HEK293 (cell line): ENCODE measurements at regions not wholly inside any gene's neighbourhood (a gene's known extent, or its start where the extent isn't known, plus 50 kb on each side); places are given as distances from the start of the nearest gene placed in this dataset.

ENCODE experiments used
- CTCF ChIA-PET: fragments of 350-600 bp; formaldehyde crosslinking; extraction: SDS; loops from one replicate; lab custom pipeline; 2021; ENCODE audit warnings: antibody characterized with exemption; lab: Yijun Ruan, JAX
- POLR2A ChIA-PET: fragments of 300-600 bp; formaldehyde crosslinking; extraction: SDS; loops from one replicate; lab custom pipeline; 2020; ENCODE audit warnings: antibody characterized with exemption, inconsistent platforms; lab: Yijun Ruan, JAX
- H3K27ac ChIP-seq: fragments of 200-500 bp; sonication (Bioruptor generic); 2 replicates; pipeline ENCODE4 v1.5.1; 2014; ENCODE audit warnings: low read depth, low read length, control low read depth, inconsistent platforms; ENCODE audit errors: extremely low read depth
- H3K36me3 ChIP-seq, 2 experiments: fragments of 200-500 bp in 1 of 2; sonication (Bioruptor generic) in 1 of 2; 1 replicate in 1 of 2; 2 replicates in 1 of 2; pipeline ENCODE4 v1.5.1; 2014 to 2017; ENCODE audit warnings: inconsistent platforms in 2 of 2, low read length in 2 of 2; ENCODE audit not compliant: control insufficient read depth in 2 of 2, insufficient read depth in 1 of 2
- H3K4me1 ChIP-seq: fragments of 200-500 bp; sonication (Bioruptor generic); 2 replicates; pipeline ENCODE4 v1.5.1; 2014; ENCODE audit warnings: mild to moderate bottlenecking, low read length, inconsistent platforms; ENCODE audit not compliant: control insufficient read depth, insufficient read depth
- H3K4me3 ChIP-seq: 2 replicates; pipeline ENCODE4 v1.5.1; 2011; ENCODE audit warnings: low read depth, mild to moderate bottlenecking, control low read depth, low read length, moderate library complexity
- H3K9me3 ChIP-seq: fragments of 200-500 bp; sonication (Bioruptor generic); 2 replicates; pipeline ENCODE4 v1.5.1; 2014; ENCODE audit warnings: low read depth, low read length, inconsistent platforms; ENCODE audit not compliant: control insufficient read depth, insufficient read depth
- BCL6B ChIP-seq: fragments of 450-650 bp; formaldehyde crosslinking; IDR thresholded peaks from 2 replicates; pipeline ENCODE4 v1.5.1; 2017; ENCODE audit warnings: missing biosample characterization, missing genetic modification characterization
- HOXC10 ChIP-seq: sonication (generic); formaldehyde crosslinking; IDR thresholded peaks from 2 replicates; pipeline ENCODE4 v1.8.1; 2023; ENCODE audit warnings: mild to moderate bottlenecking, missing genetic modification reagents
- KLF8 ChIP-seq: fragments of 450-650 bp; formaldehyde crosslinking; IDR thresholded peaks from 2 replicates; pipeline ENCODE4 v1.5.1; 2016; ENCODE audit warnings: missing biosample characterization, missing genetic modification characterization
- MEIS1 ChIP-seq: sonication (generic); formaldehyde crosslinking; IDR thresholded peaks from 2 replicates; pipeline ENCODE4 v1.8.1; 2022; ENCODE audit warnings: missing genetic modification reagents, mild to moderate bottlenecking, borderline replicate concordance
- MZF1 ChIP-seq: fragments of 450-650 bp; formaldehyde crosslinking; IDR thresholded peaks from 2 replicates; pipeline ENCODE4 v1.5.1; 2017; ENCODE audit warnings: missing biosample characterization, missing genetic modification characterization, borderline replicate concordance
- PRDM1 ChIP-seq: fragments of 450-650 bp; formaldehyde crosslinking; IDR thresholded peaks from 2 replicates; pipeline ENCODE4; 2016; ENCODE audit warnings: missing biosample characterization, missing genetic modification characterization
- SCRT1 ChIP-seq: fragments of 450-650 bp; formaldehyde crosslinking; IDR thresholded peaks from 2 replicates; pipeline ENCODE4 v1.5.1; 2016; ENCODE audit warnings: missing biosample characterization, missing genetic modification characterization, borderline replicate concordance
- SETDB1 ChIP-seq: IDR thresholded peaks from one replicate; pipeline ENCODE4 v1.6.1; 2017; ENCODE audit warnings: mild to moderate bottlenecking, low read length, moderate library complexity, mixed read lengths; ENCODE audit not compliant: insufficient read length
- ZBTB7A ChIP-seq: fragments of 450-650 bp; formaldehyde crosslinking; IDR thresholded peaks from 2 replicates; pipeline ENCODE4 v1.5.1; 2016; ENCODE audit warnings: low read depth, missing biosample characterization, missing genetic modification characterization
- ZBTB8A ChIP-seq: fragments of 450-650 bp; formaldehyde crosslinking; IDR thresholded peaks from 2 replicates; pipeline ENCODE4 v1.5.1; 2016; ENCODE audit warnings: missing biosample characterization, missing genetic modification characterization
- ZNF146 ChIP-seq: fragments of 450-650 bp; formaldehyde crosslinking; IDR thresholded peaks from 2 replicates; pipeline ENCODE4 v1.5.1; 2016; ENCODE audit warnings: missing biosample characterization, missing genetic modification characterization
- ZNF169 ChIP-seq: fragments of 450-650 bp; formaldehyde crosslinking; IDR thresholded peaks from 2 replicates; pipeline ENCODE4 v1.5.1; 2016; ENCODE audit warnings: missing biosample characterization, missing genetic modification characterization
- ZNF248 ChIP-seq: fragments of 450-650 bp; formaldehyde crosslinking; IDR thresholded peaks from 2 replicates; pipeline ENCODE4 v1.5.1; 2017; ENCODE audit warnings: missing biosample characterization, missing genetic modification characterization
- ZNF433 ChIP-seq: fragments of 450-650 bp; formaldehyde crosslinking; IDR thresholded peaks from 2 replicates; pipeline ENCODE4 v1.5.1; 2016; ENCODE audit warnings: missing biosample characterization, missing genetic modification characterization, low read depth
- ZNF473 ChIP-seq: fragments of 450-650 bp; formaldehyde crosslinking; IDR thresholded peaks from 2 replicates; pipeline ENCODE4 v1.5.1; 2017; ENCODE audit warnings: missing biosample characterization, missing genetic modification characterization
- ZNF514 ChIP-seq: fragments of 450-650 bp; formaldehyde crosslinking; IDR thresholded peaks from 2 replicates; pipeline ENCODE4 v1.5.1; 2016; ENCODE audit warnings: missing biosample characterization, missing genetic modification characterization
- ZNF529 ChIP-seq: fragments of 450-650 bp; formaldehyde crosslinking; IDR thresholded peaks from 2 replicates; pipeline ENCODE4 v1.5.1; 2017; ENCODE audit warnings: missing genetic modification characterization, missing biosample characterization; ENCODE audit not compliant: insufficient replicate concordance
- ZNF530 ChIP-seq: fragments of 450-650 bp; formaldehyde crosslinking; IDR thresholded peaks from 2 replicates; pipeline ENCODE4 v1.5.1; 2016; ENCODE audit warnings: low read depth, missing biosample characterization, missing genetic modification characterization
- ZNF544 ChIP-seq: fragments of 450-650 bp; formaldehyde crosslinking; IDR thresholded peaks from 2 replicates; pipeline ENCODE4 v1.5.0; 2017; ENCODE audit warnings: missing biosample characterization, missing genetic modification characterization
- ZNF692 ChIP-seq: fragments of 450-650 bp; formaldehyde crosslinking; IDR thresholded peaks from 2 replicates; pipeline ENCODE4 v1.5.1; 2016; ENCODE audit warnings: missing biosample characterization, missing genetic modification characterization
- ZNF768 ChIP-seq: fragments of 450-650 bp; formaldehyde crosslinking; IDR thresholded peaks from 2 replicates; pipeline ENCODE4 v1.5.1; 2018; ENCODE audit warnings: missing biosample characterization, mild to moderate bottlenecking, missing genetic modification characterization
- ZNF777 ChIP-seq: fragments of 450-650 bp; formaldehyde crosslinking; IDR thresholded peaks from 2 replicates; pipeline ENCODE4 v1.5.1; 2017; ENCODE audit warnings: missing biosample characterization, missing genetic modification characterization, borderline replicate concordance
- ZNF785 ChIP-seq: fragments of 450-650 bp; formaldehyde crosslinking; IDR thresholded peaks from 2 replicates; pipeline ENCODE4 v1.5.1; 2016; ENCODE audit warnings: missing biosample characterization, missing genetic modification characterization
- ZSCAN30 ChIP-seq: fragments of 450-650 bp; IDR thresholded peaks from 2 replicates; pipeline ENCODE4 v1.5.1; 2018; ENCODE audit warnings: missing biosample characterization, mild to moderate bottlenecking, missing genetic modification characterization, moderate library complexity
- TF ChIP-seq, protein P1 (sequence below): sonication (generic); formaldehyde crosslinking; IDR thresholded peaks from 2 replicates; pipeline ENCODE4 v1.8.1; 2022; ENCODE audit warnings: mild to moderate bottlenecking, moderate library complexity, missing genetic modification reagents
- TF ChIP-seq, protein P2 (sequence below): fragments of 450-650 bp; formaldehyde crosslinking; IDR thresholded peaks from 2 replicates; pipeline ENCODE4 v1.5.1; 2017; ENCODE audit warnings: missing biosample characterization, missing genetic modification characterization
- TF ChIP-seq, protein P3 (sequence below): fragments of 450-650 bp; formaldehyde crosslinking; IDR thresholded peaks from 2 replicates; pipeline ENCODE4 v1.5.1; 2016; ENCODE audit warnings: missing biosample characterization, missing genetic modification characterization

GRCh38 chr3:71906976-71907375 lies 122.0 kb upstream of the PROK2 start:
- H3K27ac ChIP-seq, result no peak overlapping the region
- H3K4me3 ChIP-seq, result no peak overlapping the region
- ChIA-PET POLR2A (no interaction called here), CTCF (interaction anchor here (0.7 kb wide), 1 partner anchor 46 kb away, joined by 3 read pairs; no protein-coding TSS in a partner anchor)
- H3K4me1 ChIP-seq, result no peaks in the 10 kb centered on the region
- TF ChIP-seq ZNF529 (tag by site-specific recombination), result no peak
- TF ChIP-seq ZNF530 (tag by site-specific recombination), result no peak
- TF ChIP-seq ZNF169, result no peak
- TF ChIP-seq PRDM1 (tag by site-specific recombination), result no peak
- TF ChIP-seq MZF1, result no peak
- no peak for TF ChIP-seq HOXC10 (CRISPR knock-in tag)
- no peak for TF ChIP-seq ZBTB8A (tag by site-specific recombination)
- TF ChIP-seq, protein P1, sequence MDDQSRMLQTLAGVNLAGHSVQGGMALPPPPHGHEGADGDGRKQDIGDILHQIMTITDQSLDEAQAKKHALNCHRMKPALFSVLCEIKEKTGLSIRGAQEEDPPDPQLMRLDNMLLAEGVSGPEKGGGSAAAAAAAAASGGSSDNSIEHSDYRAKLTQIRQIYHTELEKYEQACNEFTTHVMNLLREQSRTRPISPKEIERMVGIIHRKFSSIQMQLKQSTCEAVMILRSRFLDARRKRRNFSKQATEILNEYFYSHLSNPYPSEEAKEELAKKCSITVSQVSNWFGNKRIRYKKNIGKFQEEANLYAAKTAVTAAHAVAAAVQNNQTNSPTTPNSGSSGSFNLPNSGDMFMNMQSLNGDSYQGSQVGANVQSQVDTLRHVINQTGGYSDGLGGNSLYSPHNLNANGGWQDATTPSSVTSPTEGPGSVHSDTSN, result no peak
- TF ChIP-seq, protein P2, sequence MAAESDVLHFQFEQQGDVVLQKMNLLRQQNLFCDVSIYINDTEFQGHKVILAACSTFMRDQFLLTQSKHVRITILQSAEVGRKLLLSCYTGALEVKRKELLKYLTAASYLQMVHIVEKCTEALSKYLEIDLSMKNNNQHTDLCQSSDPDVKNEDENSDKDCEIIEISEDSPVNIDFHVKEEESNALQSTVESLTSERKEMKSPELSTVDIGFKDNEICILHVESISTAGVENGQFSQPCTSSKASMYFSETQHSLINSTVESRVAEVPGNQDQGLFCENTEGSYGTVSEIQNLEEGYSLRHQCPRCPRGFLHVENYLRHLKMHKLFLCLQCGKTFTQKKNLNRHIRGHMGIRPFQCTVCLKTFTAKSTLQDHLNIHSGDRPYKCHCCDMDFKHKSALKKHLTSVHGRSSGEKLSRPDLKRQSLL, result no peak
- TF ChIP-seq SCRT1, result no peak
- TF ChIP-seq, protein P3, sequence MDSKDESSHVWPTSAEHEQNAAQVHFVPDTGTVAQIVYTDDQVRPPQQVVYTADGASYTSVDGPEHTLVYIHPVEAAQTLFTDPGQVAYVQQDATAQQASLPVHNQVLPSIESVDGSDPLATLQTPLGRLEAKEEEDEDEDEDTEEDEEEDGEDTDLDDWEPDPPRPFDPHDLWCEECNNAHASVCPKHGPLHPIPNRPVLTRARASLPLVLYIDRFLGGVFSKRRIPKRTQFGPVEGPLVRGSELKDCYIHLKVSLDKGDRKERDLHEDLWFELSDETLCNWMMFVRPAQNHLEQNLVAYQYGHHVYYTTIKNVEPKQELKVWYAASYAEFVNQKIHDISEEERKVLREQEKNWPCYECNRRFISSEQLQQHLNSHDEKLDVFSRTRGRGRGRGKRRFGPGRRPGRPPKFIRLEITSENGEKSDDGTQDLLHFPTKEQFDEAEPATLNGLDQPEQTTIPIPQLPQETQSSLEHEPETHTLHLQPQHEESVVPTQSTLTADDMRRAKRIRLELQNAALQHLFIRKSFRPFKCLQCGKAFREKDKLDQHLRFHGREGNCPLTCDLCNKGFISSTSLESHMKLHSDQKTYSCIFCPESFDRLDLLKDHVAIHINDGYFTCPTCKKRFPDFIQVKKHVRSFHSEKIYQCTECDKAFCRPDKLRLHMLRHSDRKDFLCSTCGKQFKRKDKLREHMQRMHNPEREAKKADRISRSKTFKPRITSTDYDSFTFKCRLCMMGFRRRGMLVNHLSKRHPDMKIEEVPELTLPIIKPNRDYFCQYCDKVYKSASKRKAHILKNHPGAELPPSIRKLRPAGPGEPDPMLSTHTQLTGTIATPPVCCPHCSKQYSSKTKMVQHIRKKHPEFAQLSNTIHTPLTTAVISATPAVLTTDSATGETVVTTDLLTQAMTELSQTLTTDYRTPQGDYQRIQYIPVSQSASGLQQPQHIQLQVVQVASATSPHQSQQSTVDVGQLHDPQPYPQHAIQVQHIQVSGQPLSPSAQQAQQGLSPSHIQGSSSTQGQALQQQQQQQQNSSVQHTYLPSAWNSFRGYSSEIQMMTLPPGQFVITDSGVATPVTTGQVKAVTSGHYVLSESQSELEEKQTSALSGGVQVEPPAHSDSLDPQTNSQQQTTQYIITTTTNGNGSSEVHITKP, result no peak
- no peak for TF ChIP-seq ZNF146 (tag by site-specific recombination)
- no peak for TF ChIP-seq MEIS1 (CRISPR knock-in tag)
- no peak for TF ChIP-seq ZSCAN30 (tag by site-specific recombination)
- no peak for TF ChIP-seq ZBTB7A (tag by site-specific recombination)
- no peak for TF ChIP-seq ZNF473
- TF ChIP-seq ZNF785 (tag by site-specific recombination), result no peak
- H3K9me3 ChIP-seq, result no peaks in the 10 kb centered on the region
- H3K36me3 ChIP-seq, result no peaks in the 10 kb centered on the region

DNA sequence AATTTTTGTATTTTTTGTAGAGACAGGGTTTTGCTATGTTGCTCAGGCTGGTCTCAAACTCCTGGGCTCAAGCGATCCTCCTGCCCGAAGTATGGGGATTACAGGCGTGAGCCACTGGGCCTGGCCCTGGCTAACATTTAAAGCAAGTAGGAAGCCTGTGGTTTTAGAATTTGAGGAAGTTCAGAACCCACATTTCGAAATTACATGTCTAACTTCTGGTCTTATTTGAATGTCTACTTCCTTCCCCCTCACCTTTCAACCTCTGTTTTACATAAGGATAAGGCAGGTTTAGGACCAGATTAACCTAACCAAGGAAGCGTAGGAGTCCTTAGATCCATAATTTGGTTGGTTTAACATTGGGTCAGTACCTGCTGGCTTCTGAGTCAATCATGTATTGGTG lies 120.5 kb upstream of the PROK2 start:
- no peaks in the 10 kb centered on the region for H3K36me3 ChIP-seq
- no peak overlapping the region for H3K27ac ChIP-seq
- no peak overlapping the region for H3K4me3 ChIP-seq
- H3K9me3 ChIP-seq, result no peaks in the 10 kb centered on the region
- ChIA-PET POLR2A (no interaction called here), CTCF (interaction anchor here (0.6 to 0.9 kb wide), 3 partner anchors 17 to 30 kb away, joined by 3 to 7 read pairs (median 6); no protein-coding TSS in a partner anchor)
- H3K4me1 ChIP-seq, result no peaks in the 10 kb centered on the region
- TF ChIP-seq ZNF514 (tag by site-specific recombination) (no peak), ZBTB7A (tag by site-specific recombination) (no peak), BCL6B (tag by site-specific recombination) (no peak), ZNF777 (no peak), SETDB1 (no peak), ZNF473 (no peak), KLF8 (tag by site-specific recombination) (no peak), ZNF768 (no peak), ZNF248 (tag by site-specific recombination) (no peak), ZNF544 (no peak), ZNF692 (tag by site-specific recombination) (no peak), ZNF433 (no peak)
- TF ChIP-seq, protein P2, result no peak
